Right lobe of liver (tissue), 6 donors: ENCODE measurements at regions not wholly inside any gene's neighbourhood (a gene's known extent, or its start where the extent isn't known, plus 50 kb on each side); places are given as distances from the start of the nearest gene placed in this dataset.

ENCODE experiments used
- ATAC-seq, 4 donors: fragments of 200-7000 bp; cut with Tn5 transposase; one replicate each; pipeline ENCODE4 v1.9.1; 2020; ENCODE audit warnings: mild to moderate bottlenecking in 4 of 4, moderate library complexity in 4 of 4
- DNase-seq, 3 donors: peaks; one replicate each; pipeline ENCODE4 v3.0.0-alpha.2; 2020
- H3K27ac ChIP-seq, 3 donors: fragments of 200-600 bp; one replicate each; pipeline ENCODE4 v1.8.0; 2022
- H3K27me3 ChIP-seq, 2 donors: fragments of 200-600 bp; one replicate each; pipeline ENCODE4 v1.8.0; 2022
- H3K36me3 ChIP-seq, 4 donors: fragments of 200-600 bp; sonication (generic) in 1 of 4; one replicate each; pipeline versions ENCODE4 v1.5.1 to v1.8.0; 2017 to 2022; ENCODE audit warnings: control low read depth in 1 of 4
- H3K4me1 ChIP-seq, 4 donors: fragments of 200-600 bp; sonication (generic) in 1 of 4; one replicate each; pipeline versions ENCODE4 v1.5.1 to v1.8.0; 2017 to 2022; ENCODE audit warnings: control low read depth in 1 of 4
- H3K4me3 ChIP-seq, 3 donors: fragments of 200-600 bp; one replicate each; pipeline ENCODE4 v1.8.0; 2022
- H3K9me3 ChIP-seq, 4 donors: fragments of 200-600 bp; sonication (generic) in 1 of 4; one replicate each; pipeline versions ENCODE4 v1.5.1 to v1.8.0; 2017 to 2022; ENCODE audit warnings: control low read depth in 1 of 4
- CTCF ChIP-seq, 4 donors: fragments of 200-600 bp in 3 of 4; fragments of 450-650 bp in 1 of 4; IDR thresholded peaks; one replicate each; pipeline versions ENCODE4 v1.5.1 to v1.8.0; 2016 to 2022; ENCODE audit warnings: antibody characterized with exemption in 4 of 4, mild to moderate bottlenecking in 2 of 4
- POLR2A ChIP-seq: fragments of 450-650 bp; IDR thresholded peaks from one replicate; pipeline ENCODE4 v1.6.1; 2017; ENCODE audit warnings: antibody characterized with exemption, mild to moderate bottlenecking
- WGBS: methylation state at CpG from one replicate; pipeline ENCODE4 v1.1.6; 2018; ENCODE audit warnings: low coverage, low lambda C conversion rate; ENCODE audit not compliant: insufficient coverage; ENCODE audit errors: missing lambda C conversion rate; 5-methylcytosine and 5-hydroxymethylcytosine counted together
- intact Hi-C, 2 donors: fragments of 100-400 bp; cut with DNase I; formaldehyde crosslinking; loops; one replicate each; pipeline versions ENCODE4 v1.11.2 to v1.14.1; 2022
- donor health status: DM: no; HTN: yes; CAD: no.
- donor health status: DM: no; HTN: no; CAD: no.
- donor health status: DM: no; HTN: no; CAD: no.
- donor health status: DM: no; HTN: yes; CAD: no.
- donor health status: DM: no; HTN: yes; CAD: no.

GRCh38 chr6:45830441-45831139, 185.1 kb downstream of the CLIC5 start:
- no peak overlapping the region for H3K4me3 ChIP-seq
- H3K9me3 ChIP-seq = no peaks in the 10 kb centered on the region
- 13% methylated on average over 9 of the region's 9 CpGs for WGBS
- no peak overlapping the region for H3K27ac ChIP-seq
- intact Hi-C loops = no loop called here
- TF ChIP-seq CTCF (IDR thresholded peaks at IDR 0.05) (no peak), POLR2A (no peak)
- H3K27me3 ChIP-seq = no peaks in the 10 kb centered on the region
- ATAC-seq = peak in 1 of 4 donors; percentile 7
- H3K4me1 ChIP-seq = no peaks in the 10 kb centered on the region
- no peak for DNase-seq
- no peaks in the 10 kb centered on the region for H3K36me3 ChIP-seq

- TF ChIP-seq POLR2A (no peak), CTCF (IDR thresholded peaks at IDR 0.05) (no peak)
- Histone ChIP-seq H3K36me3 (no peaks in the 10 kb centered on the region), H3K4me3 (no peak overlapping the region), H3K4me1 (no peaks in the 10 kb centered on the region), H3K27me3 (no peaks in the 10 kb centered on the region), H3K27ac (no peak overlapping the region), H3K9me3 (no peaks in the 10 kb centered on the region)
- 83% methylated on average over 1 of the region's 1 CpG for WGBS
- intact Hi-C loops = no loop called here
- no peak for DNase-seq
- ATAC-seq = no peak
These were observed 185.8 kb downstream of the CLIC5 start for GRCh38 chr6:45829873-45830272.

- H3K9me3 ChIP-seq = no peaks in the 10 kb centered on the region
- DNase-seq (no peak), ATAC-seq (no peak)
- H3K27ac ChIP-seq = no peak overlapping the region
- no peaks in the 10 kb centered on the region for H3K36me3 ChIP-seq
- TF ChIP-seq POLR2A (no peak), CTCF (IDR thresholded peaks at IDR 0.05) (no peak)
- no peaks in the 10 kb centered on the region for H3K4me1 ChIP-seq
- no peak overlapping the region for H3K4me3 ChIP-seq
- no peaks in the 10 kb centered on the region for H3K27me3 ChIP-seq
- WGBS = 77% methylated on average over 7 of the region's 7 CpGs
- intact Hi-C loops = no loop called here
These were observed 187.6 kb downstream of the CLIC5 start for GRCh38 chr6:45827952-45828530.

- Histone ChIP-seq H3K27me3 (no peaks in the 10 kb centered on the region), H3K36me3 (no peaks in the 10 kb centered on the region), H3K27ac (no peak overlapping the region), H3K9me3 (no peaks in the 10 kb centered on the region), H3K4me1 (no peaks in the 10 kb centered on the region), H3K4me3 (no peak overlapping the region)
- ATAC-seq = no peak
- DNase-seq = no peak
- TF ChIP-seq POLR2A = no peak
- no peak for TF ChIP-seq CTCF (IDR thresholded peaks at IDR 0.05)
- intact Hi-C loops = no loop called here
- 60% methylated on average over 4 of the region's 4 CpGs for WGBS
These were observed 192.8 kb downstream of the CLIC5 start for GRCh38 chr6:45822873-45823272.
